ENCODE measurements at regions not wholly inside any gene's neighbourhood (a gene's known extent, or its start where the extent isn't known, plus 50 kb on each side); places are given as distances from the start of the nearest gene placed in this dataset.

DNA sequence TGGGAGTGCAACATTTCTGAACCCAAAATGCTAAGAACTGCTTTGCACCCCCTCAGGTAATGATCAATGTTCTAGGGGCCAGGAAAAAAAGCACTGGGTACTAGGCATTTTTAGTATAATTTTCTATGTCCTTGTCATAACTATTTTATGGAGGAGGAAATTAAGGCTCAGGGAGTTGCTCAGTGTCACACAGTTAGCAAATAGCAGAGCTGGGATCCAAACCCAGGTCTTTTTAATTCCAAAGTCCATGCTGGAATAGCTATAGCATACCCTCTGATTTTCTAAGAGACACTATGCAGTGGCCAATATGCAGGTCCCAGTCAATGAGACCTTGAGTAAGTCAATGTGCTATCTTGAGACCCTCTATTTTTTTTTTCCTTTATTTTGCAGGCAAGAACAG, 394.5 kb upstream of the USP24 start:
- H3K4me3 ChIP-seq (ENCODE audit: low read depth, low read length): no peak overlapping the region
- no peak overlapping the region for H3K27ac ChIP-seq (ENCODE audit: low read depth, low read length)
- H3K36me3 ChIP-seq (ENCODE audit: control insufficient read depth in 1 of 2, insufficient read depth in 2 of 2, low read length in 2 of 2): no peaks in the 10 kb centered on the region
- H4K91ac ChIP-seq (ENCODE audit: low read depth, low read length): no peak overlapping the region
- DNase-seq: no peak
- peaks cover 2% of the 10 kb centered on the region for H3K9me3 ChIP-seq (ENCODE audit: insufficient read depth, low read depth, low read length)
- no peaks in the 10 kb centered on the region for H3K79me2 ChIP-seq (ENCODE audit: control insufficient read depth, insufficient read depth, low read length, poor library complexity)
- no peak overlapping the region for H4K12ac ChIP-seq (ENCODE audit: low read depth, low read length)
- no peak overlapping the region for H3K9ac ChIP-seq (ENCODE audit: low read length)
- H2AK5ac ChIP-seq (ENCODE audit: low read length): no peak overlapping the region
- no peak overlapping the region for H2AFZ ChIP-seq (ENCODE audit: insufficient read depth, low read length, poor library complexity)
- no peak overlapping the region for H3K18ac ChIP-seq (ENCODE audit: low read length)
- H4K8ac ChIP-seq (ENCODE audit: low read depth, low read length): no peak overlapping the region
- H3K27me3 ChIP-seq (ENCODE audit: insufficient read depth, low read length): no peaks in the 10 kb centered on the region
- no peak overlapping the region for H3K23ac ChIP-seq (ENCODE audit: low read length)
- no peaks in the 10 kb centered on the region for H3K4me1 ChIP-seq (ENCODE audit: control insufficient read depth in 1 of 2, insufficient read depth in 2 of 2, low read length in 2 of 2)
- H3K4ac ChIP-seq (ENCODE audit: low read depth, low read length): no peak overlapping the region
- no peak overlapping the region for H2BK5ac ChIP-seq (ENCODE audit: low read depth, low read length, poor library complexity)
- H2BK12ac ChIP-seq (ENCODE audit: low read length): no peak overlapping the region
- H3K4me2 ChIP-seq (ENCODE audit: low read length): no peak overlapping the region
- no peak overlapping the region for H3K14ac ChIP-seq (ENCODE audit: low read length)
- no peak overlapping the region for H2BK120ac ChIP-seq (ENCODE audit: insufficient read depth, low read length, poor library complexity)
- H3K79me1 ChIP-seq (ENCODE audit: low read length): no peaks in the 10 kb centered on the region

DNA sequence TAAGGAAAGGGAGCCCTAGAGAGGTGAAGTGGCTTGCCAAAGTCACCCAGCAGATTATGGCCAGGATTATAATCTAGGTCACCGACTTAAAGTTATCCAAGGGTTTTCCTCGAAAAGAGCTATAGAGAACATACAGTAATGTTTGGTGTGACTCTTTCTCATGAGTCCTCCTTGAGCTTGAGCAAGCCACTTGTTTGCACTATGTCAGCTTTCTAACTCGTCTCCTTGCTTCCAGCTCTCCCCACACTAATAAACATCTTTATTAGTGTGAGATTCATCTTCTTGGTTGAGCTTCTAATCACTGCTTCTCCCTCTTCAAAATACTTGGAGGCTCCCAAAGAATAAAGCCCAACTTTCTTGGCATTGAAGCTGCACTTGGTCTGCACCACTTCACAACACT, 390.0 kb upstream of the USP24 start:
- no peak overlapping the region for H2BK5ac ChIP-seq (ENCODE audit: low read depth, low read length, poor library complexity)
- no peak overlapping the region for H3K14ac ChIP-seq (ENCODE audit: low read length)
- no peak overlapping the region for H3K18ac ChIP-seq (ENCODE audit: low read length)
- H3K27me3 ChIP-seq (ENCODE audit: insufficient read depth, low read length): no peaks in the 10 kb centered on the region
- H2AK5ac ChIP-seq (ENCODE audit: low read length): no peak overlapping the region
- no peak overlapping the region for H4K91ac ChIP-seq (ENCODE audit: low read depth, low read length)
- no peaks in the 10 kb centered on the region for H3K79me2 ChIP-seq (ENCODE audit: control insufficient read depth, insufficient read depth, low read length, poor library complexity)
- no peak overlapping the region for H3K27ac ChIP-seq (ENCODE audit: low read depth, low read length)
- no peak overlapping the region for H2BK120ac ChIP-seq (ENCODE audit: insufficient read depth, low read length, poor library complexity)
- H3K4ac ChIP-seq (ENCODE audit: low read depth, low read length): no peak overlapping the region
- H4K12ac ChIP-seq (ENCODE audit: low read depth, low read length): no peak overlapping the region
- H3K36me3 ChIP-seq (ENCODE audit: control insufficient read depth in 1 of 2, insufficient read depth in 2 of 2, low read length in 2 of 2): no peaks in the 10 kb centered on the region
- no peaks in the 10 kb centered on the region for H3K79me1 ChIP-seq (ENCODE audit: low read length)
- no peak overlapping the region for H4K8ac ChIP-seq (ENCODE audit: low read depth, low read length)
- H3K4me2 ChIP-seq (ENCODE audit: low read length): no peak overlapping the region
- no peak overlapping the region for H3K9ac ChIP-seq (ENCODE audit: low read length)
- H3K23ac ChIP-seq (ENCODE audit: low read length): no peak overlapping the region
- no CpG with 5 or more reads among the region's 3 CpGs for WGBS (ENCODE audit: extremely low coverage, insufficient coverage, insufficient read length)
- no peaks in the 10 kb centered on the region for H3K4me1 ChIP-seq (ENCODE audit: control insufficient read depth in 1 of 2, insufficient read depth in 2 of 2, low read length in 2 of 2)
- DNase-seq: no peak
- peaks cover 2% of the 10 kb centered on the region for H3K9me3 ChIP-seq (ENCODE audit: insufficient read depth, low read depth, low read length)
- no peak overlapping the region for H2AFZ ChIP-seq (ENCODE audit: insufficient read depth, low read length, poor library complexity)
- H2BK12ac ChIP-seq (ENCODE audit: low read length): no peak overlapping the region
- no peak overlapping the region for H3K4me3 ChIP-seq (ENCODE audit: low read depth, low read length)

DNA sequence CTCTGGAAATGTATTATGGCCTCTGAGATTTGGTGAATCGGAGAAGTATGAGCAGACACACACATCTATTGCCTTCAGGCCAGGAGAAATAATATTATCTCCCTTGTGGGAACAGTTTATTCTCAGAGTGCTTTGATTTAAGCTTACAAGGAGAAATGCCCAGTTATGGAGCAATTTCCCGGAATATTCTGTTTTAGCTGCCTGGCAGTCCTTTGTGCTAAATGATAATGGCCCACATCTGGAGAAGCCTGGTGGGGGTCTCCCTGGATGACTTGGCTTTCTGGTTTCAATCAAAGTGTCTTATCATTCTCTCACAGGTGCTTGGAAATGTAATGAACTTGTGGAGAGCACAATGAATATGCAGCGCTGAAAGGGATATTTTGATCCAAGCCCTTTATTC, 389.6 kb upstream of the USP24 start:
- Histone ChIP-seq H4K12ac (ENCODE audit: low read depth, low read length) (no peak overlapping the region), H3K27me3 (ENCODE audit: insufficient read depth, low read length) (no peaks in the 10 kb centered on the region), H3K4me3 (ENCODE audit: low read depth, low read length) (no peak overlapping the region), H3K18ac (ENCODE audit: low read length) (no peak overlapping the region), H3K27ac (ENCODE audit: low read depth, low read length) (no peak overlapping the region), H3K4me2 (ENCODE audit: low read length) (no peak overlapping the region), H3K9me3 (ENCODE audit: insufficient read depth, low read depth, low read length) (peaks cover 2% of the 10 kb centered on the region), H3K9ac (ENCODE audit: low read length) (no peak overlapping the region), H3K79me2 (ENCODE audit: control insufficient read depth, insufficient read depth, low read length, poor library complexity) (no peaks in the 10 kb centered on the region), H2AK5ac (ENCODE audit: low read length) (no peak overlapping the region), H3K4ac (ENCODE audit: low read depth, low read length) (no peak overlapping the region), H4K8ac (ENCODE audit: low read depth, low read length) (no peak overlapping the region), H4K91ac (ENCODE audit: low read depth, low read length) (no peak overlapping the region), H2BK5ac (ENCODE audit: low read depth, low read length, poor library complexity) (no peak overlapping the region), H2BK120ac (ENCODE audit: insufficient read depth, low read length, poor library complexity) (no peak overlapping the region), H2AFZ (ENCODE audit: insufficient read depth, low read length, poor library complexity) (no peak overlapping the region), H3K14ac (ENCODE audit: low read length) (no peak overlapping the region), H3K36me3 (ENCODE audit: control insufficient read depth in 1 of 2, insufficient read depth in 2 of 2, low read length in 2 of 2) (no peaks in the 10 kb centered on the region), H3K4me1 (ENCODE audit: control insufficient read depth in 1 of 2, insufficient read depth in 2 of 2, low read length in 2 of 2) (no peaks in the 10 kb centered on the region), H3K23ac (ENCODE audit: low read length) (no peak overlapping the region), H2BK12ac (ENCODE audit: low read length) (no peak overlapping the region), H3K79me1 (ENCODE audit: low read length) (no peaks in the 10 kb centered on the region)
- DNase-seq: no peak
- WGBS (ENCODE audit: extremely low coverage, insufficient coverage, insufficient read length): no CpG with 5 or more reads among the region's 3 CpGs

DNA sequence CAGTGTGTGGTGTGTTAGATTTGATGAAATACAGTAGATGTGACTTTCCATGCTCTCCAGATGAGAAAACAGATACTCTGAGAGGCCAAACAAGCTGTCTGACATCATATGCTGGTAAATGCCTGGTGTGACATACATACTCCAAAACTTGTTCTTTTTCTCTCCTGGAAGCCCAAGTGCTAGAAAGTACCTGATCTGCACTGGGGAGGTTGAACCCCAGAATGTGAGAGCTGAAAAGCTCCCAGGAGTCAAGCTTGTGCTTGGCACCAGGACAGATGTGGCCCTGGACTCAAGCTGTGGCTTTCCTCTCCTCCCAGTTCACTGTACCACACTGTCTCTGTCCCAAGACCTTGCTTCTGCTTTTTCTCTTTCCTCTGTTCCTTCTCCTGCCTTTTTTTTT, 389.0 kb upstream of the USP24 start:
- no peak overlapping the region for H2BK5ac ChIP-seq (ENCODE audit: low read depth, low read length, poor library complexity)
- H3K27ac ChIP-seq (ENCODE audit: low read depth, low read length): no peak overlapping the region
- no peak overlapping the region for H4K12ac ChIP-seq (ENCODE audit: low read depth, low read length)
- H3K79me2 ChIP-seq (ENCODE audit: control insufficient read depth, insufficient read depth, low read length, poor library complexity): no peaks in the 10 kb centered on the region
- H3K36me3 ChIP-seq (ENCODE audit: control insufficient read depth in 1 of 2, insufficient read depth in 2 of 2, low read length in 2 of 2): no peaks in the 10 kb centered on the region
- no peak overlapping the region for H2BK120ac ChIP-seq (ENCODE audit: insufficient read depth, low read length, poor library complexity)
- peak overlapping the region; percentile 28 for H4K91ac ChIP-seq (ENCODE audit: low read depth, low read length)
- no peaks in the 10 kb centered on the region for H3K4me1 ChIP-seq (ENCODE audit: control insufficient read depth in 1 of 2, insufficient read depth in 2 of 2, low read length in 2 of 2)
- H2BK12ac ChIP-seq (ENCODE audit: low read length): no peak overlapping the region
- H3K4ac ChIP-seq (ENCODE audit: low read depth, low read length): no peak overlapping the region
- no peaks in the 10 kb centered on the region for H3K27me3 ChIP-seq (ENCODE audit: insufficient read depth, low read length)
- no peak overlapping the region for H3K4me3 ChIP-seq (ENCODE audit: low read depth, low read length)
- peaks cover 2% of the 10 kb centered on the region for H3K9me3 ChIP-seq (ENCODE audit: insufficient read depth, low read depth, low read length)
- H3K79me1 ChIP-seq (ENCODE audit: low read length): no peaks in the 10 kb centered on the region
- no peak overlapping the region for H4K8ac ChIP-seq (ENCODE audit: low read depth, low read length)
- DNase-seq: peak in 1 of 2 donors; percentile 50
- H3K18ac ChIP-seq (ENCODE audit: low read length): no peak overlapping the region
- H3K14ac ChIP-seq (ENCODE audit: low read length): no peak overlapping the region
- H3K9ac ChIP-seq (ENCODE audit: low read length): no peak overlapping the region
- H2AK5ac ChIP-seq (ENCODE audit: low read length): no peak overlapping the region
- H3K4me2 ChIP-seq (ENCODE audit: low read length): no peak overlapping the region
- no peak overlapping the region for H3K23ac ChIP-seq (ENCODE audit: low read length)
- no peak overlapping the region for H2AFZ ChIP-seq (ENCODE audit: insufficient read depth, low read length, poor library complexity)

DNA sequence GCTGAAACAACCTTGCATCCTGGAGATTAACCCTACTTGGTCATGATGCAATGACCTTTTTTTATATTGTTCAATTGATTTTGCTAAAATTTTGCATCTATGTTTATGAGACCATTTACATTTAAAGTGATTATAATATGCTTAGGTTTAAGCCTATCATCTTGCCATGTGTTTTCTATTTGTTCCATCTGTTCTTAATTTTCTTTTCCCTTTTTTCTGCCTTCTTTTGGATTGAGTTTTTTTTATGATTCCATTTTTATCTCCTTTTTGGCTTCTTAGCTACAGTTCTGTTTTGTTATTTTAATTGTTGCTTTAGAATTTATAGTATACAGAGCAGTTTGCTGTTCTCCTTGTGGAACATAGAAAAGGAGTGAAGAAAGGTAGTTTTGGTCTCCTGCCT, 385.1 kb upstream of the USP24 start:
- Histone ChIP-seq H3K9ac (ENCODE audit: low read length) (no peak overlapping the region), H3K4me1 (ENCODE audit: control insufficient read depth in 1 of 2, insufficient read depth in 2 of 2, low read length in 2 of 2) (no peaks in the 10 kb centered on the region), H3K9me3 (ENCODE audit: insufficient read depth, low read depth, low read length) (no peaks in the 10 kb centered on the region), H3K18ac (ENCODE audit: low read length) (no peak overlapping the region), H3K27ac (ENCODE audit: low read depth, low read length) (no peak overlapping the region), H3K14ac (ENCODE audit: low read length) (no peak overlapping the region), H3K4me3 (ENCODE audit: low read depth, low read length) (no peak overlapping the region), H3K23ac (ENCODE audit: low read length) (no peak overlapping the region), H2BK120ac (ENCODE audit: insufficient read depth, low read length, poor library complexity) (no peak overlapping the region), H2AFZ (ENCODE audit: insufficient read depth, low read length, poor library complexity) (no peak overlapping the region), H3K79me2 (ENCODE audit: control insufficient read depth, insufficient read depth, low read length, poor library complexity) (no peaks in the 10 kb centered on the region), H4K91ac (ENCODE audit: low read depth, low read length) (no peak overlapping the region), H2BK12ac (ENCODE audit: low read length) (no peak overlapping the region), H4K12ac (ENCODE audit: low read depth, low read length) (no peak overlapping the region), H2AK5ac (ENCODE audit: low read length) (no peak overlapping the region), H3K4ac (ENCODE audit: low read depth, low read length) (no peak overlapping the region), H3K36me3 (ENCODE audit: control insufficient read depth in 1 of 2, insufficient read depth in 2 of 2, low read length in 2 of 2) (no peaks in the 10 kb centered on the region), H3K79me1 (ENCODE audit: low read length) (no peaks in the 10 kb centered on the region), H3K4me2 (ENCODE audit: low read length) (no peak overlapping the region), H4K8ac (ENCODE audit: low read depth, low read length) (no peak overlapping the region), H3K27me3 (ENCODE audit: insufficient read depth, low read length) (no peaks in the 10 kb centered on the region), H2BK5ac (ENCODE audit: low read depth, low read length, poor library complexity) (no peak overlapping the region)
- DNase-seq: no peak

Data from trophoblast cell (in vitro differentiated cells and primary cell).